ENCODE measurements at regions not wholly inside any gene's neighbourhood (a gene's known extent, or its start where the extent isn't known, plus 50 kb on each side); places are given as distances from the start of the nearest gene placed in this dataset.

DNA sequence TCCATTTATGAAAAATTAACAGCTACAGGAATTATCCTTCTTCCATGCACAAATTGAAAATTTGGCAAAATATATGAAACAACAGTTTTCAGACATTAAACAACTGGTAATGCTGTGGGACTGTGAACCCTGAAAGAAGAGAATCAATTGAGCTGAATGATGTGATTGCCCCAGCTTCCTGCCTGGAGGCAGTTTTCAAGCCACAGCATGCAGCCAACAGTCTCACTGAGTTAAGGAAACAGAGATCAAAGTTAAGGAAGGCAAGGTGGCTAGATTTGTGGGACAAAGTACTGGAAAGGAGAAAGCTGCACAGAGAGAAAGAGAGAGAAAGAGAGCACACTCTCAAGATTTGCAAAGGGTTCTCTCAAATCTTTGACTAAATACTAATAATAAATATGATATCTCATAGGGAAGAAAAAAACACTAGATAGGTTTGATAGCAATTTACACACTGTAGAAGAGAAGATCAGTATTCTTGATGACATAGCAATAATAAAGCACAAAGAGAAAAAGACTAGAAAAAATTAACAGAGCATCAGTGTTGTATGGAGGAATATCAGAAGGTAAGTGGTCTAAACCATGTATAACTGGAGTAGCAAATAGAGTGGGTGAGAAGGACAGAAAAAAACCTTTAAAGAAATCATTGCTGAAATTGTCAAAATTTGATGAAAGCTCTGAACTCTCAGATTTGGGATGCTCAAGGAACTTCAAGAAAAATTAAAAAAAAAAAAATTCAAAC lies 70.1 kb upstream of the CNKSR3 start:
- no peak for ATAC-seq (ENCODE audit: insufficient number of reproducible peaks, low FRiP score, low read depth)
- Histone ChIP-seq H3K4me1 (ENCODE audit: control insufficient read depth in 1 of 2, low read depth in 2 of 2) (no peaks in the 10 kb centered on the region), H3K27me3 (replicated peaks; ENCODE audit: insufficient read depth) (no peaks in the 10 kb centered on the region), H3K36me3 (no peaks in the 10 kb centered on the region), H3K4me3 (no peak overlapping the region), H3K27ac (no peak overlapping the region), H3K9me3 (peaks cover 3% of the 10 kb centered on the region)
- DNase-seq (ENCODE audit: low spot score) = no peak
- TF ChIP-seq CTCF (IDR thresholded peaks at IDR 0.05) = no peak

DNA sequence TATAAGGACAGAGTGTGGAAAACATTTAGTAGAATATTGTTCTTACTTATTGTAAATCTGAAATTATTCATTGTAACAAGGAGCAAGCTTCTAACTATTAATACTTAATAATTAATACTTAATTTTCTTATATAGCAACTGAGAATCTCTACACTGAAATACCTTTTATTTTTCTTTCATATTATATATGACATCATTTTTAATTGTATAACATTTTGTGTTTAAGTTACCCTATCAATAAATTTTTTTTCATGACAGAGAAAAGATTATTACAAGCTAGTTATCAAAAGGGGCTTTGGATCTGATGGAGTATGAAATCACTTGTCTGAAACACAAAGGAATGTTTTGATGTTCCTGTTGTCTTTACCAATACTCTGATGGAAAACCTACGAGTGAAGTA lies 72.2 kb upstream of the CNKSR3 start:
- no peak overlapping the region for H3K27ac ChIP-seq
- H3K4me3 ChIP-seq = no peak overlapping the region
- DNase-seq (ENCODE audit: low spot score) (no peak), ATAC-seq (ENCODE audit: insufficient number of reproducible peaks, low FRiP score, low read depth) (no peak)
- no peaks in the 10 kb centered on the region for H3K27me3 ChIP-seq (replicated peaks; ENCODE audit: insufficient read depth)
- no peaks in the 10 kb centered on the region for H3K36me3 ChIP-seq
- no peak for TF ChIP-seq CTCF (IDR thresholded peaks at IDR 0.05)
- peaks cover 3% of the 10 kb centered on the region for H3K9me3 ChIP-seq
- H3K4me1 ChIP-seq (ENCODE audit: control insufficient read depth in 1 of 2, low read depth in 2 of 2) = no peaks in the 10 kb centered on the region

- Histone ChIP-seq H3K4me3 (no peak overlapping the region), H3K27me3 (replicated peaks; ENCODE audit: insufficient read depth) (no peaks in the 10 kb centered on the region), H3K4me1 (ENCODE audit: control insufficient read depth in 1 of 2, low read depth in 2 of 2) (no peaks in the 10 kb centered on the region), H3K36me3 (no peaks in the 10 kb centered on the region), H3K27ac (no peak overlapping the region), H3K9me3 (peaks cover 3% of the 10 kb centered on the region)
- DNase-seq (ENCODE audit: low spot score) (no peak), ATAC-seq (ENCODE audit: insufficient number of reproducible peaks, low FRiP score, low read depth) (no peak)
- TF ChIP-seq CTCF (IDR thresholded peaks at IDR 0.05) = no peak
Observed at GRCh38 chr6:154583546-154584188, 73.2 kb upstream of the CNKSR3 start.

DNA sequence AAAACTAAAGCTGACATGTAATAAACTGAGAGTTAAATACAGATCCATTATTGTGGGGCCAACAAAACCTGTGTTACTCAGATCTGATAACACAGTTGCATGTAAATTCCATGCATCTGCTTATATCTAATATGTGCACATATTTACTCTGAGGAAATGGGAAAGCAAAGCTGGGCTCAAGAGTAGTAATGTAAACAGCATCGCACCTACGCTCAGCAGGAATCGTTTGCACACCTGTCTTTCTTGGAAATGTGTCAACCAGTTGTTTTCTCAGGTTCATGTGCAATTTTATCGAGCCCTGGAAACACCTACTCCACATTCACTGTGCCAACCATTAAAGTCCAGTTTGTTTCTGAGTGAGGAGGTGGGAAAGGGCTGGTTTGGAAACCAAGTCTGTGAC lies 80.3 kb upstream of the CNKSR3 start:
- no peak for DNase-seq (ENCODE audit: low spot score)
- H3K4me1 ChIP-seq (ENCODE audit: control insufficient read depth in 1 of 2, low read depth in 2 of 2) = peaks cover 0 to 4% of the 10 kb centered on the region in 2 donors
- no peak overlapping the region for H3K27ac ChIP-seq
- no peaks in the 10 kb centered on the region for H3K27me3 ChIP-seq (replicated peaks; ENCODE audit: insufficient read depth)
- H3K36me3 ChIP-seq = no peaks in the 10 kb centered on the region
- no peak overlapping the region for H3K4me3 ChIP-seq
- ATAC-seq (ENCODE audit: insufficient number of reproducible peaks, low FRiP score, low read depth) = no peak
- no peaks in the 10 kb centered on the region for H3K9me3 ChIP-seq
- no peak for TF ChIP-seq CTCF (IDR thresholded peaks at IDR 0.05)

DNA sequence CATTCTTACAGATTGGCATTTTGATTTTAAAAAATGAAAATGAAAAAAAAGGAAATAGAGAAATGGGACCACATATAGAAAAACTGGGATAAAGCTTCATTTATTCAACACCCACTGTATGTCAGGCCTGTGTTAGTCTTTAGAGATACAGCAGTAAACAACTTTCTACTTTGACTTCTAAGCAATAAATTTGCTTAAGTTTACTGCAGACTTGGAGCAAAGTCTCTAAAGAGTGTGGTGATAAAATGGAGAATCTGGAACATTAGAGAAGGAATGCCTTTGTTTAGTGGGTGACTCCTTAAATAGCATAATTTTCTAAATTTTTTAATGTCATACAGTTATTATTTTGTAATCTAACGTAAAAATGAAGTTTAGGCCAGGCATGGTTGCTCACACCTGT lies 80.7 kb upstream of the CNKSR3 start:
- TF ChIP-seq CTCF (IDR thresholded peaks at IDR 0.05) = no peak
- Histone ChIP-seq H3K36me3 (no peaks in the 10 kb centered on the region), H3K4me1 (ENCODE audit: control insufficient read depth in 1 of 2, low read depth in 2 of 2) (peaks cover 0 to 4% of the 10 kb centered on the region in 2 donors), H3K27ac (no peak overlapping the region), H3K4me3 (no peak overlapping the region), H3K9me3 (no peaks in the 10 kb centered on the region), H3K27me3 (replicated peaks; ENCODE audit: insufficient read depth) (no peaks in the 10 kb centered on the region)
- DNase-seq (ENCODE audit: low spot score) = no peak
- ATAC-seq (ENCODE audit: insufficient number of reproducible peaks, low FRiP score, low read depth) = no peak

All from thoracic aorta (tissue), 2 donors.